GM12878 (cell line): ENCODE measurements at regions not wholly inside any gene's neighbourhood (a gene's known extent, or its start where the extent isn't known, plus 50 kb on each side); places are given as distances from the start of the nearest gene placed in this dataset.

Source experiments
- ATAC-seq: fragments of 200-7000 bp; cut with Tn5 transposase; 3 replicates; pipeline ENCODE4 v1.9.1; 2020; ENCODE audit warnings: mild to moderate bottlenecking, moderate library complexity
- BruUV-seq: library from RNA; stranded (reverse); fragments of 400-500 nt; replicated peaks from 2 replicates; lab custom pipeline; 2021; lab: Mats Ljungman, UMichigan
- CTCF ChIA-PET: fragments of 300-600 bp; sonication (Branson Sonifier 250); formaldehyde crosslinking; extraction: SDS; loops from one replicate; lab custom pipeline; 2021; ENCODE audit warnings: inconsistent platforms; lab: Yijun Ruan, JAX
- POLR2A ChIA-PET: fragments of 350-600 bp; formaldehyde crosslinking; extraction: SDS; loops from one replicate; lab custom pipeline; 2021; ENCODE audit warnings: inconsistent platforms; lab: Charles Lee
- RAD21 ChIA-PET: fragments of 300-600 bp; sonication (Branson Sonifier 250); formaldehyde crosslinking; loops from one replicate; lab custom pipeline; 2023; ENCODE audit warnings: antibody characterized with exemption; ENCODE audit not compliant: unreplicated experiment; lab: Charles Lee
- SMC1A ChIA-PET: fragments of 300-600 bp; sonication (Branson Sonifier 250); formaldehyde crosslinking; loops from one replicate; lab custom pipeline; 2023; ENCODE audit not compliant: unreplicated experiment, uncharacterized antibody; lab: Charles Lee
- DNase-seq: peaks from one replicate; pipeline ENCODE4 v3.0.0-alpha.2; 2011; ENCODE audit warnings: low read depth, low spot score
- FAIRE-seq: peaks from 3 replicates; lab custom pipeline; 2011; peaks lifted over from hg19 to GRCh38; lab: Jason Lieb, UNC
- H2AFZ ChIP-seq: 2 replicates; pipeline ENCODE4 v1.6.0; 2011; ENCODE audit warnings: low read depth, low read length, control low read depth; ENCODE audit not compliant: control insufficient read depth
- H3K27ac ChIP-seq: 2 replicates; pipeline ENCODE4 v1.5.1; 2011; ENCODE audit warnings: control low read depth; ENCODE audit not compliant: control insufficient read depth, insufficient read depth
- H3K27me3 ChIP-seq, 2 experiments: replicated peaks in 1 of 2; 2 replicates each; pipeline versions ENCODE4 v1.6.0 to v1.6.1; 2011; ENCODE audit warnings: low read length in 1 of 2; ENCODE audit not compliant: control insufficient read depth in 2 of 2, insufficient read depth in 2 of 2
- H3K36me3 ChIP-seq, 2 experiments: 2 replicates each; pipeline ENCODE4 v1.5.1; 2011; ENCODE audit warnings: low read length in 1 of 2; ENCODE audit not compliant: control insufficient read depth in 2 of 2, insufficient read depth in 2 of 2
- H3K4me1 ChIP-seq: 2 replicates; pipeline ENCODE4 v1.6.1; 2011; ENCODE audit warnings: mild to moderate bottlenecking, low read length, moderate library complexity, mixed read lengths; ENCODE audit not compliant: control insufficient read depth, insufficient read depth
- H3K4me2 ChIP-seq: 2 replicates; pipeline ENCODE4 v1.6.0; 2011; ENCODE audit warnings: control low read depth; ENCODE audit not compliant: control insufficient read depth, insufficient read depth
- H3K4me3 ChIP-seq: fragments of 200-600 bp; sonication (generic); 2 replicates; pipeline ENCODE4 v1.5.1; 2016
- H3K79me2 ChIP-seq: 2 replicates; pipeline ENCODE4 v1.6.0; 2011; ENCODE audit warnings: low read length; ENCODE audit not compliant: control insufficient read depth, insufficient read depth
- H3K9ac ChIP-seq: 2 replicates; pipeline ENCODE4 v1.8.0; 2011; ENCODE audit warnings: low read length, control low read depth, mixed read lengths; ENCODE audit not compliant: control insufficient read depth, insufficient read depth
- H3K9me3 ChIP-seq: replicated peaks from 3 replicates; pipeline ENCODE4 v1.5.1; 2011; ENCODE audit warnings: mild to moderate bottlenecking, low read length; ENCODE audit not compliant: control insufficient read depth, insufficient read depth
- H4K20me1 ChIP-seq: 2 replicates; pipeline ENCODE4 v1.6.0; 2011; ENCODE audit not compliant: control insufficient read depth, insufficient read depth
- ASH2L ChIP-seq: fragments of 300-600, 200-600 bp; sonication (generic); IDR thresholded peaks from 2 replicates; pipeline ENCODE4 v1.6.1; 2017; ENCODE audit warnings: low read depth, mild to moderate bottlenecking, borderline replicate concordance
- BCL3 ChIP-seq: IDR thresholded peaks from 2 replicates; pipeline ENCODE4 v1.6.1; 2011; ENCODE audit warnings: borderline replicate concordance, low read depth, mild to moderate bottlenecking, moderate library complexity, low read length; ENCODE audit not compliant: insufficient read depth, poor library complexity, severe bottlenecking
- CBX5 ChIP-seq: sonication (generic); IDR thresholded peaks from 2 replicates; pipeline ENCODE4 v1.6.1; 2016; ENCODE audit warnings: low read depth, moderate library complexity, mild to moderate bottlenecking, inconsistent platforms
- EGR1 ChIP-seq, 2 experiments: IDR thresholded peaks; 1 replicate in 1 of 2; 2 replicates in 1 of 2; pipeline ENCODE4 v1.6.1; 2011 to 2012; ENCODE audit warnings: low read depth in 2 of 2, low read length in 2 of 2, borderline replicate concordance in 1 of 2, mild to moderate bottlenecking in 1 of 2, moderate library complexity in 1 of 2
- ETV6 ChIP-seq, 2 experiments: fragments of 450-650 bp in 1 of 2; IDR thresholded peaks in 1 of 2; conservative IDR thresholded peaks in 1 of 2; 2 replicates each; pipeline ENCODE4 v1.6.1; 2014; ENCODE audit warnings: antibody characterized with exemption in 1 of 2, borderline replicate concordance in 1 of 2, low read depth in 1 of 2, mild to moderate bottlenecking in 1 of 2, moderate library complexity in 1 of 2
- FOXK2 ChIP-seq: fragments of 450-650 bp; IDR thresholded peaks from 2 replicates; pipeline ENCODE4 v1.6.1; 2017; ENCODE audit warnings: mild to moderate bottlenecking, moderate library complexity
- MTA3 ChIP-seq: IDR thresholded peaks from 2 replicates; pipeline ENCODE4 v1.6.1; 2012; ENCODE audit warnings: low read length, inconsistent platforms, borderline replicate concordance
- NFXL1 ChIP-seq: fragments of 450-650 bp; IDR thresholded peaks from 2 replicates; pipeline ENCODE4 v1.6.1; 2017; ENCODE audit warnings: antibody characterized with exemption, mild to moderate bottlenecking, borderline replicate concordance
- NRF1 ChIP-seq: conservative IDR thresholded peaks from 2 replicates; pipeline ENCODE4 v1.6.1; 2011; ENCODE audit warnings: mild to moderate bottlenecking, low read depth, low read length, improper control_type of control experiment
- RBBP5 ChIP-seq: fragments of 200-600 bp; sonication (generic); conservative IDR thresholded peaks from 2 replicates; pipeline ENCODE4 v1.6.1; 2016
- STAT1 ChIP-seq: fragments of 450-650 bp; conservative IDR thresholded peaks from 2 replicates; pipeline ENCODE4 v1.6.1; 2014; ENCODE audit warnings: antibody characterized with exemption, mild to moderate bottlenecking
- ZBTB40 ChIP-seq: fragments of 450-650 bp; IDR thresholded peaks from 2 replicates; pipeline ENCODE4 v1.6.1; 2016; ENCODE audit warnings: mild to moderate bottlenecking, moderate library complexity, borderline replicate concordance
- WGBS: methylation state at CpG from one replicate; pipeline ENCODE4 v1.1.6; 2016; ENCODE audit warnings: low lambda C conversion rate; ENCODE audit not compliant: insufficient replicate concordance, insufficient coverage; ENCODE audit errors: missing lambda C conversion rate; 5-methylcytosine and 5-hydroxymethylcytosine counted together
- in situ Hi-C: fragments of 300-500 bp; cut with MboI; formaldehyde crosslinking; loops from 9 replicates; pipeline ENCODE4 v1.14.3; 2018; ENCODE audit warnings: mixed read lengths
- intact Hi-C: fragments of 100-400 bp; cut with micrococcal nuclease; formaldehyde crosslinking; loops from one replicate; pipeline ENCODE4 v1.14.2; 2022; ENCODE audit not compliant: unreplicated experiment
- TF ChIP-seq, protein P1 (sequence below): IDR thresholded peaks from 2 replicates; pipeline ENCODE4 v1.6.1; 2011; ENCODE audit warnings: mild to moderate bottlenecking, low read depth, low read length, moderate library complexity; ENCODE audit not compliant: insufficient replicate concordance
- TF ChIP-seq, protein P2 (sequence below): fragments of 450-650 bp; IDR thresholded peaks from 2 replicates; pipeline ENCODE4 v1.6.1; 2017; ENCODE audit warnings: mild to moderate bottlenecking, low read depth, inconsistent platforms; ENCODE audit not compliant: poor library complexity, severe bottlenecking

- Histone ChIP-seq H3K9ac (no peak overlapping the region), H3K79me2 (no peaks in the 10 kb centered on the region), H3K9me3 (no peaks in the 10 kb centered on the region), H2AFZ (no peak overlapping the region), H3K4me1 (no peaks in the 10 kb centered on the region), H4K20me1 (no peaks in the 10 kb centered on the region), H3K27me3 (no peaks in the 10 kb centered on the region), H3K36me3 (no peaks in the 10 kb centered on the region), H3K4me2 (no peak overlapping the region), H3K4me3 (no peak overlapping the region), H3K27ac (no peak overlapping the region)
- ATAC-seq: no peak
- ChIA-PET RAD21 (no interaction called here), SMC1A (no interaction called here), POLR2A (no interaction called here), CTCF (no interaction called here)
- intact Hi-C loops (no loop called here), in situ Hi-C loops (no loop called here)
- FAIRE-seq: no peak
- no peak for DNase-seq
- under 1% methylated on average over 5 of the region's 5 CpGs for WGBS
- BruUV-seq: no TSS peak
- no peak for TF ChIP-seq EGR1 (IDR thresholded peaks at IDR 0.05; ENCODE audit: borderline replicate concordance in 1 of 2, low read depth in 2 of 2, low read length in 2 of 2)
- TF ChIP-seq NRF1: no peak
- TF ChIP-seq STAT1: no peak
- TF ChIP-seq ASH2L: no peak
- TF ChIP-seq CBX5: no peak
- no peak for TF ChIP-seq RBBP5
- TF ChIP-seq, protein P1, sequence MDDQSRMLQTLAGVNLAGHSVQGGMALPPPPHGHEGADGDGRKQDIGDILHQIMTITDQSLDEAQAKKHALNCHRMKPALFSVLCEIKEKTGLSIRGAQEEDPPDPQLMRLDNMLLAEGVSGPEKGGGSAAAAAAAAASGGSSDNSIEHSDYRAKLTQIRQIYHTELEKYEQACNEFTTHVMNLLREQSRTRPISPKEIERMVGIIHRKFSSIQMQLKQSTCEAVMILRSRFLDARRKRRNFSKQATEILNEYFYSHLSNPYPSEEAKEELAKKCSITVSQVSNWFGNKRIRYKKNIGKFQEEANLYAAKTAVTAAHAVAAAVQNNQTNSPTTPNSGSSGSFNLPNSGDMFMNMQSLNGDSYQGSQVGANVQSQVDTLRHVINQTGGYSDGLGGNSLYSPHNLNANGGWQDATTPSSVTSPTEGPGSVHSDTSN: no peak
- no peak for TF ChIP-seq ETV6 (conservative IDR thresholded peaks at IDR 0.05 in 1 of 2, IDR thresholded peaks at IDR 0.05 in 1 of 2; ENCODE audit: borderline replicate concordance in 1 of 2, low read depth in 1 of 2)
- no peak for TF ChIP-seq ZBTB40
- TF ChIP-seq FOXK2: no peak
- TF ChIP-seq, protein P2, sequence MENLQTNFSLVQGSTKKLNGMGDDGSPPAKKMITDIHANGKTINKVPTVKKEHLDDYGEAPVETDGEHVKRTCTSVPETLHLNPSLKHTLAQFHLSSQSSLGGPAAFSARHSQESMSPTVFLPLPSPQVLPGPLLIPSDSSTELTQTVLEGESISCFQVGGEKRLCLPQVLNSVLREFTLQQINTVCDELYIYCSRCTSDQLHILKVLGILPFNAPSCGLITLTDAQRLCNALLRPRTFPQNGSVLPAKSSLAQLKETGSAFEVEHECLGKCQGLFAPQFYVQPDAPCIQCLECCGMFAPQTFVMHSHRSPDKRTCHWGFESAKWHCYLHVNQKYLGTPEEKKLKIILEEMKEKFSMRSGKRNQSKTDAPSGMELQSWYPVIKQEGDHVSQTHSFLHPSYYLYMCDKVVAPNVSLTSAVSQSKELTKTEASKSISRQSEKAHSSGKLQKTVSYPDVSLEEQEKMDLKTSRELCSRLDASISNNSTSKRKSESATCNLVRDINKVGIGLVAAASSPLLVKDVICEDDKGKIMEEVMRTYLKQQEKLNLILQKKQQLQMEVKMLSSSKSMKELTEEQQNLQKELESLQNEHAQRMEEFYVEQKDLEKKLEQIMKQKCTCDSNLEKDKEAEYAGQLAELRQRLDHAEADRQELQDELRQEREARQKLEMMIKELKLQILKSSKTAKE: no peak
- no peak for TF ChIP-seq BCL3
- TF ChIP-seq MTA3: no peak
- TF ChIP-seq NFXL1: no peak
Measured at GRCh38 chr4:14025111-14025510, 397.6 kb upstream of the BOD1L1 start.
